CD4-positive, CD25-positive, alpha-beta regulatory T cell (primary cell): ENCODE measurements at regions not wholly inside any gene's neighbourhood (a gene's known extent, or its start where the extent isn't known, plus 50 kb on each side); places are given as distances from the start of the nearest gene placed in this dataset.

ENCODE experiments used
- ATAC-seq, 2 donors: fragments of 150-1000 bp; cut with Tn5 transposase; one replicate each; pipeline ENCODE4 v1.10.0; 2021; ENCODE audit warnings: low read depth in 2 of 2, moderate number of reproducible peaks in 2 of 2, moderate library complexity in 1 of 2
- DNase-seq, 3 donors: peaks; one replicate each; pipeline versions ENCODE4 v3.0.0 to v3.0.0-alpha.2; 2012 to 2022; ENCODE audit warnings: mixed read lengths in 1 of 3
- H3K27ac ChIP-seq: one replicate; pipeline ENCODE4 v1.7.0; 2013; ENCODE audit warnings: mild to moderate bottlenecking, low read length; ENCODE audit not compliant: insufficient read depth, poor library complexity, severe bottlenecking
- H3K27me3 ChIP-seq: one replicate; pipeline ENCODE4 v1.7.0; 2013; ENCODE audit warnings: low read length; ENCODE audit not compliant: control insufficient read depth, insufficient read depth
- H3K36me3 ChIP-seq: one replicate; pipeline ENCODE4 v1.7.0; 2013; ENCODE audit warnings: mild to moderate bottlenecking, low read length, moderate library complexity; ENCODE audit not compliant: control insufficient read depth, insufficient read depth
- H3K4me1 ChIP-seq: 2 replicates; pipeline ENCODE4 v1.7.0; 2013; ENCODE audit warnings: mild to moderate bottlenecking, low read length; ENCODE audit not compliant: insufficient read depth, control insufficient read depth, poor library complexity, severe bottlenecking
- H3K4me3 ChIP-seq: one replicate; pipeline ENCODE4 v1.7.0; 2013; ENCODE audit warnings: low read depth, mild to moderate bottlenecking, low read length, moderate library complexity
- H3K9me3 ChIP-seq, 2 experiments: 1 replicate in 1 of 2; 2 replicates in 1 of 2; pipeline ENCODE4 v1.7.0; 2013; ENCODE audit warnings: low read length in 2 of 2, mild to moderate bottlenecking in 1 of 2, moderate library complexity in 1 of 2; ENCODE audit not compliant: control insufficient read depth in 2 of 2
- H3K27ac Mint-ChIP-seq, 3 donors: one replicate each; pipeline ENCODE4 v1.8.0; 2020 to 2022; ENCODE audit warnings: mild to moderate bottlenecking in 3 of 3, mixed read lengths in 3 of 3, moderate library complexity in 2 of 3
- H3K27me3 Mint-ChIP-seq: one replicate; pipeline ENCODE4 v1.8.0; 2022; ENCODE audit warnings: mild to moderate bottlenecking, mixed read lengths
- H3K36me3 Mint-ChIP-seq: one replicate; pipeline ENCODE4 v1.8.0; 2020; ENCODE audit warnings: mixed read lengths
- H3K4me1 Mint-ChIP-seq, 4 donors: one replicate each; pipeline ENCODE4 v1.8.0; 2020 to 2022; ENCODE audit warnings: mixed read lengths in 4 of 4, mild to moderate bottlenecking in 1 of 4
- H3K4me3 Mint-ChIP-seq, 4 donors: one replicate each; pipeline ENCODE4 v1.8.0; 2020 to 2022; ENCODE audit warnings: mild to moderate bottlenecking in 4 of 4, mixed read lengths in 4 of 4, moderate library complexity in 3 of 4
- H3K9me3 Mint-ChIP-seq, 7 donors: one replicate each; pipeline ENCODE4 v1.8.0; 2020 to 2022; ENCODE audit warnings: mixed read lengths in 7 of 7, mild to moderate bottlenecking in 3 of 7, moderate library complexity in 2 of 7

- H3K36me3 Mint-ChIP-seq, result no peaks in the 10 kb centered on the region
- DNase-seq (no peak), ATAC-seq (no peak)
- H3K9me3 Mint-ChIP-seq, result peaks cover 0 to 2% (median 0%) of the 10 kb centered on the region in 7 donors
- peaks cover 16% of the 10 kb centered on the region for H3K27me3 Mint-ChIP-seq
- no peaks in the 10 kb centered on the region for H3K4me1 ChIP-seq
- H3K4me3 Mint-ChIP-seq, result no peak overlapping the region
- H3K27me3 ChIP-seq, result peaks cover 11% of the 10 kb centered on the region
- H3K4me3 ChIP-seq, result no peak overlapping the region
- H3K27ac ChIP-seq, result no peak overlapping the region
- H3K4me1 Mint-ChIP-seq, result no peaks in the 10 kb centered on the region
- no peaks in the 10 kb centered on the region for H3K36me3 ChIP-seq
- H3K27ac Mint-ChIP-seq, result no peak overlapping the region
- no peaks in the 10 kb centered on the region for H3K9me3 ChIP-seq
Measured at GRCh38 chr3:187618722-187619121, 51.5 kb downstream of the SST start.

- H3K27ac ChIP-seq, result no peak overlapping the region
- Mint-ChIP-seq H3K4me1 (no peaks in the 10 kb centered on the region), H3K36me3 (no peaks in the 10 kb centered on the region), H3K4me3 (no peak overlapping the region), H3K27me3 (peaks cover 23% of the 10 kb centered on the region), H3K9me3 (peaks cover 0 to 2% (median 0%) of the 10 kb centered on the region in 7 donors), H3K27ac (no peak overlapping the region)
- H3K4me3 ChIP-seq, result no peak overlapping the region
- no peaks in the 10 kb centered on the region for H3K36me3 ChIP-seq
- no peak for DNase-seq
- no peaks in the 10 kb centered on the region for H3K9me3 ChIP-seq
- ATAC-seq, result no peak
- peaks cover 6% of the 10 kb centered on the region for H3K27me3 ChIP-seq
- H3K4me1 ChIP-seq, result no peaks in the 10 kb centered on the region
Measured at GRCh38 chr3:187617213-187617612, 53.0 kb downstream of the SST start.

GRCh38 chr3:187616307-187616972 is 53.8 kb downstream of the SST start:
- Histone ChIP-seq H3K4me3 (no peak overlapping the region), H3K27me3 (peaks cover 6% of the 10 kb centered on the region), H3K27ac (no peak overlapping the region), H3K9me3 (no peaks in the 10 kb centered on the region), H3K36me3 (no peaks in the 10 kb centered on the region), H3K4me1 (no peaks in the 10 kb centered on the region)
- Mint-ChIP-seq H3K4me3 (no peak overlapping the region), H3K27me3 (peaks cover 24% of the 10 kb centered on the region), H3K36me3 (no peaks in the 10 kb centered on the region), H3K9me3 (peaks cover 0 to 2% (median 0%) of the 10 kb centered on the region in 7 donors), H3K27ac (no peak overlapping the region), H3K4me1 (no peaks in the 10 kb centered on the region)
- DNase-seq, result peak; percentile 9 to 75 (median 28)
- ATAC-seq, result no peak

GRCh38 chr3:187615630-187616029 is 54.6 kb downstream of the SST start:
- Histone ChIP-seq H3K27ac (no peak overlapping the region), H3K9me3 (no peaks in the 10 kb centered on the region), H3K4me3 (no peak overlapping the region), H3K4me1 (no peaks in the 10 kb centered on the region), H3K36me3 (no peaks in the 10 kb centered on the region), H3K27me3 (peaks cover 10% of the 10 kb centered on the region)
- H3K36me3 Mint-ChIP-seq, result no peaks in the 10 kb centered on the region
- H3K27me3 Mint-ChIP-seq, result peaks cover 31% of the 10 kb centered on the region
- no peak for ATAC-seq
- no peak overlapping the region for H3K27ac Mint-ChIP-seq
- H3K4me1 Mint-ChIP-seq, result no peaks in the 10 kb centered on the region
- peaks cover 0 to 2% (median 0%) of the 10 kb centered on the region in 7 donors for H3K9me3 Mint-ChIP-seq
- no peak overlapping the region for H3K4me3 Mint-ChIP-seq
- peak in 1 of 3 donors; percentile 1 for DNase-seq

GRCh38 chr3:187612656-187613055 is 57.5 kb downstream of the SST start:
- Mint-ChIP-seq H3K27me3 (peaks cover 33% of the 10 kb centered on the region), H3K27ac (no peak overlapping the region)

GRCh38 chr3:187610981-187611511 is 59.1 kb downstream of the SST start:
- Mint-ChIP-seq H3K36me3 (no peaks in the 10 kb centered on the region), H3K27ac (no peak overlapping the region), H3K9me3 (peaks cover 0 to 5% (median 0%) of the 10 kb centered on the region in 7 donors), H3K4me1 (no peaks in the 10 kb centered on the region), H3K27me3 (peaks cover 44% of the 10 kb centered on the region), H3K4me3 (no peak overlapping the region)
- H3K9me3 ChIP-seq, result no peaks in the 10 kb centered on the region
- H3K36me3 ChIP-seq, result no peaks in the 10 kb centered on the region
- no peak overlapping the region for H3K4me3 ChIP-seq
- H3K27ac ChIP-seq, result no peak overlapping the region
- peaks cover 14% of the 10 kb centered on the region for H3K27me3 ChIP-seq
- ATAC-seq (no peak), DNase-seq (no peak)
- H3K4me1 ChIP-seq, result no peaks in the 10 kb centered on the region

More at GRCh38 chr3:187612656-187613055, 57.5 kb downstream of the SST start:
- Histone ChIP-seq H3K27me3 (peaks cover 14% of the 10 kb centered on the region), H3K4me1 (no peaks in the 10 kb centered on the region), H3K4me3 (no peak overlapping the region), H3K27ac (no peak overlapping the region), H3K9me3 (no peaks in the 10 kb centered on the region), H3K36me3 (no peaks in the 10 kb centered on the region)
- no peaks in the 10 kb centered on the region for H3K4me1 Mint-ChIP-seq
- H3K36me3 Mint-ChIP-seq, result no peaks in the 10 kb centered on the region
- H3K4me3 Mint-ChIP-seq, result no peak overlapping the region
- DNase-seq (no peak), ATAC-seq (no peak)
- peaks cover 0 to 2% (median 0%) of the 10 kb centered on the region in 7 donors for H3K9me3 Mint-ChIP-seq

GRCh38 chr3:187594272-187594671 is 75.9 kb downstream of the SST start:
- ATAC-seq (no peak), DNase-seq (no peak)
- no peak overlapping the region for H3K4me3 ChIP-seq
- H3K36me3 ChIP-seq, result no peaks in the 10 kb centered on the region
- no peak overlapping the region for H3K27ac ChIP-seq
- H3K9me3 ChIP-seq, result no peaks in the 10 kb centered on the region
- H3K4me1 ChIP-seq, result no peaks in the 10 kb centered on the region
- Mint-ChIP-seq H3K9me3 (peaks cover 0 to 2% (median 0%) of the 10 kb centered on the region in 7 donors), H3K4me1 (no peaks in the 10 kb centered on the region), H3K27ac (no peak overlapping the region), H3K36me3 (no peaks in the 10 kb centered on the region), H3K4me3 (no peak overlapping the region), H3K27me3 (peaks cover 25% of the 10 kb centered on the region)
- peaks cover 6% of the 10 kb centered on the region for H3K27me3 ChIP-seq

GRCh38 chr3:187593451-187593850 is 76.7 kb downstream of the SST start:
- Histone ChIP-seq H3K27me3 (peaks cover 6% of the 10 kb centered on the region), H3K4me3 (no peak overlapping the region), H3K9me3 (no peaks in the 10 kb centered on the region), H3K4me1 (no peaks in the 10 kb centered on the region), H3K36me3 (no peaks in the 10 kb centered on the region), H3K27ac (no peak overlapping the region)
- no peak overlapping the region for H3K4me3 Mint-ChIP-seq
- ATAC-seq (no peak), DNase-seq (no peak)
- peaks cover 0 to 2% (median 0%) of the 10 kb centered on the region in 7 donors for H3K9me3 Mint-ChIP-seq
- H3K4me1 Mint-ChIP-seq, result no peaks in the 10 kb centered on the region
- no peaks in the 10 kb centered on the region for H3K36me3 Mint-ChIP-seq
- H3K27me3 Mint-ChIP-seq, result peaks cover 25% of the 10 kb centered on the region
- no peak overlapping the region for H3K27ac Mint-ChIP-seq
